ENCODE measurements at regions not wholly inside any gene's neighbourhood (a gene's known extent, or its start where the extent isn't known, plus 50 kb on each side); places are given as distances from the start of the nearest gene placed in this dataset.

DNA sequence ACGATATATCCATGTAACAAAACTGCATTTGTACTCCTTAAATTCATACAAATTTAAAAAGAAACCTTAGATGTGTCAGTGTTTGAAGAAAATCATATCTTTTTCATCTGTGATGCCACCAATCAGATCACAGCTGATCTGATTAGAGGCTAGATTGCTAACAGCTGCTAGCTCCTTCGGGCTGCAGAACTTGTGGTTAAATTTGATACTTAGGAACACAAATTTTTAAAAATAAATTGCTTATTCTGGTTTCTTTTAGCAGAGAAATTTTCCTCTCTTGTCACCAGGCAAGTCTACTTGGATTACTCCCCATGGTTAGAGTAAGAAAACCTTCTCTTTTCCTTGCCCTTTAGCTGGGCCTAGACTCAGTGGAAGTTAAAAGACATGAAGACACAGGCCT is 94.6 kb upstream of the RANBP6 start:
- TF ChIP-seq, protein P1, sequence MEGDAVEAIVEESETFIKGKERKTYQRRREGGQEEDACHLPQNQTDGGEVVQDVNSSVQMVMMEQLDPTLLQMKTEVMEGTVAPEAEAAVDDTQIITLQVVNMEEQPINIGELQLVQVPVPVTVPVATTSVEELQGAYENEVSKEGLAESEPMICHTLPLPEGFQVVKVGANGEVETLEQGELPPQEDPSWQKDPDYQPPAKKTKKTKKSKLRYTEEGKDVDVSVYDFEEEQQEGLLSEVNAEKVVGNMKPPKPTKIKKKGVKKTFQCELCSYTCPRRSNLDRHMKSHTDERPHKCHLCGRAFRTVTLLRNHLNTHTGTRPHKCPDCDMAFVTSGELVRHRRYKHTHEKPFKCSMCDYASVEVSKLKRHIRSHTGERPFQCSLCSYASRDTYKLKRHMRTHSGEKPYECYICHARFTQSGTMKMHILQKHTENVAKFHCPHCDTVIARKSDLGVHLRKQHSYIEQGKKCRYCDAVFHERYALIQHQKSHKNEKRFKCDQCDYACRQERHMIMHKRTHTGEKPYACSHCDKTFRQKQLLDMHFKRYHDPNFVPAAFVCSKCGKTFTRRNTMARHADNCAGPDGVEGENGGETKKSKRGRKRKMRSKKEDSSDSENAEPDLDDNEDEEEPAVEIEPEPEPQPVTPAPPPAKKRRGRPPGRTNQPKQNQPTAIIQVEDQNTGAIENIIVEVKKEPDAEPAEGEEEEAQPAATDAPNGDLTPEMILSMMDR (conservative IDR thresholded peaks at IDR 0.05; ENCODE audit: low read depth, low read length), result no peak
- no peak for TF ChIP-seq EZH2 (IDR thresholded peaks at IDR 0.05; ENCODE audit: borderline replicate concordance, low read depth, low read length, poor library complexity, severe bottlenecking)

Data from A673 (cell line).